Stimulated activated CD8-positive, alpha-beta memory T cell treated with anti-CD3 and anti-CD28 coated beads, Interleukin-7, amount 100 ng/mL, for 4 hours (primary cell): ENCODE measurements at regions not wholly inside any gene's neighbourhood (a gene's known extent, or its start where the extent isn't known, plus 50 kb on each side); places are given as distances from the start of the nearest gene placed in this dataset.
"Not testable (repeated sequence)": the region's sequence is repeated elsewhere in the genome, so short reads cannot be mapped to it uniquely, and the experiment has no call there.

Experiments used
- DNase-seq, 2 donors: peaks; one replicate each; pipeline ENCODE4 v3.0.0-alpha.2; 2020; ENCODE audit warnings: low read depth in 2 of 2

DNA sequence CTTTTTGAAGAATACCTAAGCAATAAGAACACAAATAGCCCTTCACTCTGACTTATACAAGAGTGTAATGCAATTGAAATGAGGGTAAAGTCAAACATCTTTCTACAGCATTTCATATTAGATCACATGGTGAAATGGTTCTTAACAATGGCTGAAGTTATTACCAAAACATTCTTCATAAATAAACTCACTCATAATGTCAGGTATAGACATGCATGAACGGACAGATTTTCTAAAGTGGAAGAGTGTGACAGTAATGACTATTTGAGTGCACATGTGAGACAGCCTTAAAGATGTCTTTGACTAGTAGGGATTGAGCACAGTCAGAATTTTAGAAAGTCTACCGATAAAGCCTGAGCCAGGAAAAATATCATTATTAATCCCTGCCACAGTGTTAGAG lies 471.0 kb downstream of the ZPLD1 start:
- DNase-seq: no peak

DNA sequence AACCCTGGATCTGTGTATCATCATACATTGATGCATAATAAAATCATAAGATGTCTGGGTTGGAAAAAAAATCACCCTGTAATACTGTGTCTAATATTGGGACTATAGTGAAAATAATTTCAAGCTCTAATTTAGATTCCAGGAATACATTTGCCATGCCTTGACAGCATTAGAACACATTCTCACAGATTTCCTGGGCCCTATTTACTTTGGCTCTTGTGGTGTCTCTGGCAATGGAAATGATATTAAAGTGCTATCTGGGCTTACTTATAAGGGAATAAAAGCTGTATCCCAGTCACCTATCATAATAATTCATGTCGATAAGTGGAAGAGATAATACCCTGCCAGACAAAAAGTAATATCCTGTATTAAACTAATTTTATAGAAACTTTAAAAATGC lies 472.0 kb downstream of the ZPLD1 start:
- DNase-seq: no peak

DNA sequence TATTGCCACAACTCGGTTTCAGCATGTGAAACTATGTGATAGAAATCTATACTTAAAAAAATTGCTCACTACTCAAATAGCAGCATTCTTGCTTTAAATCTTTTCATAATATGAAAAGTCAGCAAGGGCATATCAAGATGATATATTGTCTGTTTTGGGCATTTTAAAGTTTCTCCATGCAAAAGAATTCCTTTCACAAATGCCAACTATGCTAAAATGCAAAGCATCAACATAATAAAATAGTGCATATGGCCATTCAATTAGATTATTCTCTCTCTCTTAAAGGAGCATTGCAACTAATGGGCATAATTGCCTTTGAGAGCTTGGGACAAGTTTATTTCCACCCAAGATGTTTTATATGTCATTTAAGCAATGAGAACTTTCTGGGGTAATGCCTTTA lies 475.1 kb downstream of the ZPLD1 start:
- DNase-seq: no peak

DNA sequence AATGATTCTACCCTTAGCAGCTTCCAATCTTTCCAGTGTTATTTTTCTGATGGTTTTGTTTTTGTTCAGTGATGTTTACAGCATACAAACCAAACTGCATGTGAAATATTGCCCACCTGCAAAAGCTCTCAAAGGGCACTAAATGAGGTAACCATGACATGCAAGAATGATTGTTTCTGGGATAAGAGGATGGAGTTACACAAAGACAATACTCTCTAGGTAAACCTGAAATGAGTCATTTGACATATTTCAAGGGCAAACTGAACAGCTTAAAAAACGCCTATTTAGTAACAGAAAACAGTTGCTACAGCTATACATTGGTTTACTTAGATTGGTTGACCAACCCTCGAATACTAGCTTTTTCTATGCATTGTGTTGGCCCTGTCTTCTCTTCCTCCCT lies 481.7 kb downstream of the ZPLD1 start:
- no peak for DNase-seq

DNA sequence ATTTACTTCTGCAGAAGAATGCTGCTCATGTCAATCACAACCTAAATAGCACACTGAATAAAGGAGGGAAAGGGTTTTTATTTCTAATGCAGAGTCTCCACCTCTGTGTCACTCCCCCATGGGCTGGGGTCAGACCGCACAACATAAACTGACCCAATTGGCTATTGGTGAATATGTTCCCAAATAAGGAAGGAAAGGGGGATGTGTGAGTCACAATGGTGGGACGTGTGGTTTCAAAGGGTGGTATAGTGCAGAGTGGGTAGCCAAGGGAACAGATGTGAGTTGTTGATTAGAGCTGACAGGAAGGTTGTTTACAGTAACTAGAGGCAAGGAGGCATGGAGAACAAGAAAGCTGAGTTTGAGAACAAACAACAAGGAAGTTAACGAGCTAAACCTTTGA lies 491.8 kb downstream of the ZPLD1 start:
- DNase-seq: no peak

DNA sequence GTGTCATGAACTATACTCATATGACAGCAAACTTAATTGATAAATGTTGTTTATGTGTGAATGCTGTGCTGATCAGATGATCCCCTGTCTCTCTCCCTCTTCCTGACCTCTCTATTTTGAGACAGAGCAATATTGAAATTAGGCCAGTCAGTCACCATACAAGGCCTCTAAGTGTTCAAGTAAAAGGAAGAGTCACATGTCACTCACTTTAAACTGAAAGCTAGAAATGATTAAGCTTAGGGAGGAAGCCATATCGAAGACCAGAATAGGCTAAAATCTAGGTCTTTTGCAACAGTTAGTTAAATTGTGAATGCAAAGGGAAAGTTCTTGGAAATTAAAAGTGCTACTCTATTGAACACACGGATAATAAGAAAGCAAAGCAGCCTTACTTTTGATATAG lies 498.6 kb downstream of the ZPLD1 start:
- no peak for DNase-seq

DNA sequence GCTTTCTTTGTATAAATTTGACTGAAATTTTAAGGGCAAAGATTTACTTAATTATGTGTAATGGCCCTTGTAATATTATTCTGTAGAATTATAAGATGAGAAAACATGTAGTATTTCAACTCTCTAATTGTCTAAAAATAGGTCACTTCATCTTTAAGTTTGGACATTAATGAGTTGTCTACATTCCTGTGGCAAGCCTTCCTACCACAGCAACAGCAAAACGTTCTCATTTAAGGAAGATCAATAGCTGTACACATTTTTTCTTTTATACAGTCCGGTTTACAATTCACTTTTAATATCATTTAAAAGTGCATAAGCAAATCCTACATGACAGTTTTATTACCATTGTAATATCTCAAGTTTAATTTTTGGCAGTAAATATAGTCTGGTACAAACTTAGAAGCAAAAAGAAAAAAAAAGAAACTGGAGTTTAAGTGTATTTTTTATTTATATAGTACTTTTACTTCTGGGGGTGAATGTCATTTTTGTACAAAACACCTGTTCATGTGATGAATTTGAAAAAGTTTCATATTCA lies 501.8 kb downstream of the ZPLD1 start:
- DNase-seq: no peak

DNA sequence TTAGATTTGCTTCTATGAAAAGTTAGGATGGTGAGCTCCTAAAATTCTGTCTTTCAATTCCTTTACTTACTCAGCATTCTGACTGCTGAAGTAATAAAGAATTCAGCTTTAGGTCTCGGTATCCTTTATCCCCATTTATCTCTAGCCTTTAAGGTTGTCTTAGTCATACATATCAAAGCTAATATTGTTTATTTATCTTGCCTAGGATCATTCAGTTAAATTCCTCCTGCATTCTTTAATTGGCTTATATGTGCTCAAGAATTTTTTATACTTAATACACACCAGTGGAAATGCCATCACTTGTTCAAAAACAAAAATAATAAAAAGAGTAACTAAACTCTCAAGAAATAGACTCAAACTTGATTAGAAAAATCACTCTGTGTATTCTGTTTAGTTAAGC lies 507.0 kb downstream of the ZPLD1 start:
- no peak for DNase-seq

DNA sequence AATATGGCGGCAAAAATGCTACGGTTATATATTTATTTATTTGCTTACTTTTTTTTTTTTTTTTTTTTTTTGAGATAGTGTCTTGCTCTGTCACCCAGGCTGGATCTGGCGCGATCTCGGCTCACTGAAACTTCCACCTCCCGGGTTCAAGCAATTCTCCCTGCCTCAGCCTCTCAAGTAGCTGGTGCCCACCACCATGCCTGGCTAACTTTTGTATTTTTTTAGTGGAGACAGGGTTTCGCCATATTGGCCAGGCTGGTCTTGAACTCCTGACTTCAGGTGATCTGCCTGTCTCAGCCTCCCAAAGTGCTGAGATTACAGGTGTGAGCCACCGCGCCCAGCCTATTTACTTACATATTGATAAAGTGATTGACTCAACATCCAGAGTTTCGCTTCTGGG lies 511.6 kb downstream of the ZPLD1 start:
- not testable (repeated sequence) for DNase-seq

DNA sequence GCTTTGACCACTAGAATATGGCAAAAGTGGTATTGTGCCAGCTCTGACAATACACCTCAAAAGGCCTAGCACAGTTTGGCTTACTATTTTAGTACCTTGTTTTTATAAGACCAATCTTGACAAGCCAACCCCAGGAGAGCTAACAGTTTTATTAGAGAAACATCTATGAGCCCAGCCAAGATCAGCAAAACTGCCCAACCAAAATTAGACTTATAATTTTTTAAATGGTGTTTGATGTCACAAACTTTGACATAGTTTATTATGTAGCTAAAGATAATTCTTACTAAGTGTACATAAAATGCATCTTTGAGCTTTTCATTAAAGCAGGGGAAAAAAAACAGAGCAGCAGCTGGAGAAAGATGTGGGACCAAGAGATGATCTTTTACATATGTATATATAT lies 537.5 kb downstream of the ZPLD1 start:
- no peak for DNase-seq

DNA sequence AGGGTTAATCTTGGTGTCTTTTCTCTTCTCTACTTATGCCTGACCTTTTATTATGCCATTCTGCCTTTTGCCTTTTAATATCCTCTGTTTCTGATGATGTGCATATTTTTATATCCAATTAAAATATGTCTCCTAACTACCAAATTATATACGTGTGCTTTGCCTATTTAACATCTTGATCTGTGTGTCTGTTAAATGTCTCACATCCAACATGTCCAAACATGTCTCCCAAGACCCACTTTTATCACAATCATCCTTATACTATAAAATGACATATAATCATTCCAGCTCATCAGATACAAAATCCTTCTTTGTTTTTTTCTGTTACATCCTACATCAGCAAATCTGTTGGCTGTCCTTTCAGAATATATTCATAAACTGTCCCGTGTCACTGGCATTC lies 539.5 kb downstream of the ZPLD1 start:
- no peak for DNase-seq

DNA sequence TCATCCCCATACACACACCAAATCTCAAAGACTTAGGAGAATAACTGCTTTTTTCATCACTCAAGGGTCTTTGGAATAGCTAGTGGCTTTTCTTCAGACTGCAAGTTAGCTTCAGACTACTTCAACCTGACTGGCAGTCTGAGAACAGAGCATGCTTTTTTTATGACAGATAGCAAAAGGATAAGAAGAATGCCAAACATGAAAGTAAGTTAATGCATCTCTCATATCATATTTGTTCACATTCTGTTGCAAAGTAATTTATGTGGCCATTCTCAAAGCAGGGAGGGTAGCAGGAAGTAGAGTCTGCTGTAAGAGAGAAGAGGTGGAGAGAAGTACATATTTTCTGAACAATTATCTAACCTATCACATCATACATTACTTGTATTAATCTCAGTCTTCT lies 544.4 kb downstream of the ZPLD1 start:
- DNase-seq: no peak

DNA sequence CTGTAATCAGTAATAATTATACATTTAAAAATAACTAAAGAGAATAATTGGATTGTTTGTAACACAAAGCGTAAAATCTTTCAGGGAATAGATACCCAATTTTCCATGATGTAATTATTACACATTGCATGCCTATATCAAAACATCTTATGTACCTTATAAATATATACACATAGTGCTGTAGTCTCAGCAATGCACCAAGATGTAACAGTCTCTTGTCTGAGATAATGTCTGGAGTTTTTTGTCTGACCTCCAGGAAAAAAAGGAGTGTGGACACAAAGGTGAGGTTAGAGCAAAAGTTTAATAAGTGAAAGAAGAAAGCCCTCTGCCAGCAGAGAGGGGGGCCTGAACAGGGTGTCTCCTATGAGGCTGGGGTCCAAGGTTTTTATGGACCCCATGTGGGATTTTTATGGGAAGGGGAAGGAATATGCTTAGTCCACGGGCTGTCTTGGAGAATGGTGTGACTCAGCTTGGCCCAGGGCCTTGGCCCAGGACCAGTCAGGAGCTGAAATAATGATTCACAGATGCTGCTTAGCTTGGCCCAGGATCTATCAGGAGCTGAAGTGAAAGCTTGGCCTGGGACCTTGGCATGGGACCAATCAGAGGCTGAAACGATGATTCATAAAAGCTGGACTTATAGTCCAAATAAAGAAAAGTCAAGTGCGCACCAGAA lies 545.0 kb downstream of the ZPLD1 start:
- no peak for DNase-seq

DNA sequence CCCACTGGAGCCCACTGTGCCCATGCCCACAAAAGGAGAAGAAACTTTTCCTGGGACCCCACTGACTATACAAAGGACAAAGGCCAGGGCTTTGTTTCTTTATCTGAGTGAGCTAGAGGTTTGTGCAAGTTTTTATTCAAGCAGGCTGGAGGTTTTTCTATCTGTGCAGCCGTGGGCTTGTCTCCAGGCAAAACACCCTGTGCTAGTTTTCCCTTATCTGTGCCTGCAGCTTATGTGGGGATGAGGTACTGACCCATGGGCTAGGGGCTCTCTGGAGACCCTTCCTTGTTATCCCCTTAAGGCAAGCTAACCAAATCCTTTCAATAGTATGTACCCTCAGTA lies 545.5 kb downstream of the ZPLD1 start:
- DNase-seq: no peak

DNA sequence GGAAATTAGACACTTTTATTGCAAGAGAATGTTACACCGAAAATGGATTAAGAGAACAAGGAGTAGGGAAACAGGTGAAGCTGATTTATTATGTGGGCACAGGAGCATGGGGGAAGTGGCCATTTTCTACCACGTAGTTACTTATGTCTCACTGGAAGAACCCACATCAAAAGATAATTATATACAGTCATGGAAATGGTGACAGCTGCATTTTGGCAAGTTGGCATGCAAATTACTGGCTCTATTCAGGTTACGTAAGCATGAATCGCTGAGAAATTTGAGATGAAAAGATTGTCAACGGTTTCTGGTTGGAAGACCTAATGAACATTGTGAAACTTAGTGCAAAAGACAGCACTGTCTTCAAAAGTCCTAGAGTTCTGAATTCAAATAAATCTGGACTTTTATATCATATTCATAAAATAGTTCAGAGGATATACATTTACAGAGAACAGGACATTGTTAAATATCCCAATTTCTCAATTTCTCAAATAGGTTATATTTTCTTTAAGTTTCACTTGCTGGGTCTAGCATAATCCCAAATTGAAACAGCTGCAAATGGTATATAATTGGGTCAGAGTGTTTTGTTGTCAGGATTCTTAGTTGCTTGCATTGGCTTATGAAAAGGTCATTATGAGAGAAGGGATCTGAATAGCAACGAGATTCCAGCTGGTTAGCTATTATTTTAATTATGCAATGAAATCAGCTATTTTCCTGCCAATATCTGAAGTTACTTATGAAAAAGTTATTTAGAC lies 567.8 kb downstream of the ZPLD1 start:
- no peak for DNase-seq

DNA sequence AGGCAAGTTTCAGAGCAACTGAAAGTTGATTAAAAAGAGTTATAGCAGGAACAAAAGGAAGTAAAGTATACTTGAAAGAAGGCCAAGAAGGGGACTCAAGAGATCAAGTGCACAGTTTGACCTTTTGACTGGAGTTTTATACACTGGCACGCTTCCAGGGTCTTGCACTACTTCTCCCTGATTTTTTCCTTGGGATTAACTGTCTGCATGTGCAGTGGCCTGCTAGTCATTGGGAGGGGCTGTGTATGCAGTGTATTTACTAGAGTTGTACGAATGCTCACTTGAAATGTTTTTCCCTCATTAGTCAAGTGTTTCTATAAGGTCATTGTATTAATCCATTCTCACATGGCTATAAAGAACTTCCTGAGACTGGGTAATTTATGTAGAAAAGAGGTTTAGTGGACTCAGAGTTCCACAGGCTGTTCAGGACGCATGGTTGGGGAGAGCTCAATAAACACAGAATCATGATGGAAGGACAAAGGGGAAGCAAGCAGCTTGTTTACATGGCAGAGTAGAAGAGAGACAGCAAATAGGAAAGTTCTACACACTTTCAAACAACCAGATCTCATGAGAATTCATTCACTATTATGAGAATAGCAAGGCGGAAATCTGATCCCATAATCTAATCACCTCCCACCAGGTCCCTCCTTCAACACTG lies 571.8 kb downstream of the ZPLD1 start:
- DNase-seq: no peak

DNA sequence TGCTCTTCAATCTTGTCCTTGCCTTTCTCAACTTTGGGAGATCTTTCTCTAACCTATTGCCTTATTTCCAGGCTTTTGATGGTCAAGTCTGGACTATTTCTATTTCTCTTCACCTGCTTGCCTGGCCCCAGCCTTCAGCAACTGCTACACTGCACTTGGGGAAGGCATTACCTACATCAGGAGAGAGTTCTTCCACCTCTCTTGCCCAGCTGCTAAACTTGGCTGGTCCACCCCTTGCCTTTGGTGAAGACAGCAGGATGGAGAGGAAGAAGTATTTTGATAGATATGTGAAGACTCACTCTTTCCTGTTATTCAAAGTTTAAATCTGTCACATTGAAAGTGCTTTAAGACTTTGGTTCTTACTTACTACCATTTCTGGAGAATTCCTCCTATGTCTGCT lies 574.8 kb downstream of the ZPLD1 start:
- no peak for DNase-seq

DNA sequence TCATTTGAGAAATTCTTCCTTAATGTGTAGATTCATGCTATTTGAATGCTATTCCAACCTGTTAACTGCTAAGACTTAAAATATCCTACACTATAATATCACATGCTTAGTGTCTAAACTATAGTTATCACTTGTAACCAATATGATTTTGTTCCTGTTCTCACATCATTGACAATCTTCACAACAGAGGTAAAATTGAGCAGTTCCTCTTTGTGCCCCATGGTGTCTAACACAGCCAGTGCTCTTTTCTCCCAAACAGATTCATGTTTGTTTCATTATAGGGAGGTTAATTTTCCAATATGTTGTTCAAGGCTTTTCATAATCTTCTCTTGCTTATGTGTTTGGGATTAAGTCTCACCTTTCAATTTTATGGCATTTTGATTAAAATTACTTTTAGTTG lies 591.1 kb downstream of the ZPLD1 start:
- DNase-seq: no peak

DNA sequence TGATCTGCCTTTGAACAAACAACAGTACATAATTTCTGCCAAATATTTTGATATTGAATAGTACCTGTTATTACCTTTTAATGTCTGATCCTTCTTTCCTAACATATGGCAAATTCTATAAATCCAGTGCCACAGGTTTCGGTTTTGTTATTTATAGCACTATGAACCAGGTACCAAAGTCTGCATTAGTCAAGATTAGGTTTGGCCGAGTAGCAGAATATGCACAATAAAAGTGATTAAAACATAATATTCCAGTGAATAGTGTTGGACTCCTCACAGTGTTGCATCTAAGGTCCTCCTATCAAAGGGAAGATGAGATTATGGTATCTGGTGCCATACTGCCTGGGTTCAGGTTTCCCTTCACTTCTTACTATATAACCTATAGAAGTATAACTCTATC lies 599.0 kb downstream of the ZPLD1 start:
- DNase-seq: no peak

DNA sequence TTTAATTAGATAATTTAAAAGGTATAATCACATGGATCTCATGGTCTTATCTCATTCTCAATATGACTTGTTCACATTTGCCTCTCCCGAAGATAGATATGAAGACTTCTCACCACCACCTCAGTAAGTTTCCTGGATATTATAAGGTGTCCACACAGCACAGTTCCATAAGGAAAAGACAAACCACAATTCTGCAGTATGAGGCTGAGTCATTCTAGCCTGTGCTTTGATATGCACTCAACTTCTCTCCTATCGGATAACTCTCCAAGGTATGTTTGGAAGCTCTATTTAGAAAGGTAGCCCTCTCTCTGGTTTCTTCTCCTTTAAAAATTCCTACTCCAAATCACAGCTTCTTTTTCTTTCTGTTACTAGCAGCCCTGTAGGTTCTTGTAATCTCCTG lies 612.8 kb downstream of the ZPLD1 start:
- no peak for DNase-seq

DNA sequence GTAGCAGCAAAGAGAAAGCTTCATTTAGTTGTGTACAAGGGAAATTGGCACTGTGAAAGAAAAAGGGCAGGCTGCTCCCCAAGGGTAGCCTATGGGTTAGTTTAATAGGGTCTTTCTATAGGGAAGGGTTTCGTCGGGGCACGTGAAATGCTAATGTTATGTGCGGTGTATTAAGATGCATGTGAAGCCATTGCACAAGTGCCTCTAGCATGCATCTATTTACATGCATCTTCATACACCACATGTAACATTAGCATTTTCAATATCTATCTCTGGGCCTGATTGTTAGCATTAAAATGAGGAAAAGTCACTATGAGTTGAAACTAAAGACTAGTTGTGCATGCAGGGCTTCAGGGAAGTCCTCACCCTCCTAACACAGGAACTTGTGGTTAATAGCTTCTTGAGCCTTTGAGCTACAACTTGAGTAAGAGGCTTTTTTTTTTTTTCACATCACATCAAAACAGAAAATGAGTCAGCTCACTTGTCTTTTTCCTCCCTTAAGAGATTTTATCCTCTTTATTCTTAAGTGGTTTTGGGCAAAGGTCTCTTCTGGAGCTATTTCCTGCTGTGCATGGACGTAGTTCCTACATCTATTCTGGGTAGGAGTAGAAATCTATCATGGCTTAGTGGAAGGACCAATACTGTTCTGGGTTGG lies 613.4 kb downstream of the ZPLD1 start:
- DNase-seq: no peak

DNA sequence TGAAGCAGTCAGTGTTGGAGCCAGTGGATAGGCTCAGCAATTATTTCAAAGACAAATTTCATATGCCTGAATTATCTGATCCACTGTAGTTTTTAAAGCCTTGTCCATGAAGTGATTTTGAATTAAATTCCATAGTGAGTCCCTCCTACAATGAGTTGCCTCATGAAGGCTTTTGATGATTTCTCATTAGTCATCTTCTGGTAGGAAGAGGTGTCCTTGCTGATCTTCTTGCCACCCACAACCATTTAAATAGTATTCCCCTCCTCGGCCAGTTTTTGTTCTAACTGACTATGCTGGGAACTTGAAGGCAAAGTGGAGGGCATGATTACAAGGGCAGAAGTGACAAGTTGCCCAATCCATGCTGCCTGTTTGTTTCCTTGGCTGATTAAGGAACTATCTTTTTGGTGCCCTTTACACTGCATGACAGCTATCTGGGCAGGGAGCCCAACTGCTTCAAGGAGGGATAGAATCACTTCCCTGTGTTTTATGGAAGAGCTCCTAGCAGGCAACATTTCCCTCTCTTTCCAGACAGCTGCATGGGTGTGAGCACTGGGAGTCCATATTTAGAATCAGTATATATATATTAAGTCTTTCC lies 617.5 kb downstream of the ZPLD1 start:
- DNase-seq: no peak
